Endodermal cell (in vitro differentiated cells): ENCODE measurements at regions not wholly inside any gene's neighbourhood (a gene's known extent, or its start where the extent isn't known, plus 50 kb on each side); places are given as distances from the start of the nearest gene placed in this dataset.
"Not testable (repeated sequence)": the region's sequence is repeated elsewhere in the genome, so short reads cannot be mapped to it uniquely, and the experiment has no call there.

ENCODE experiments used
- DNase-seq: peaks from one replicate; pipeline ENCODE4 v3.0.0-alpha.2; 2017
- H3K27ac ChIP-seq: 2 replicates; pipeline ENCODE4 v1.5.1; 2013; ENCODE audit warnings: mild to moderate bottlenecking, low read depth, low read length, moderate library complexity
- H3K27me3 ChIP-seq: 2 replicates; pipeline ENCODE4 v1.6.1; 2013; ENCODE audit warnings: mild to moderate bottlenecking, low read length, moderate library complexity; ENCODE audit not compliant: insufficient read depth, control insufficient read depth, poor library complexity, severe bottlenecking
- H3K36me3 ChIP-seq: 2 replicates; pipeline ENCODE4 v1.7.0; 2013; ENCODE audit warnings: mild to moderate bottlenecking, low read length, moderate library complexity; ENCODE audit not compliant: control insufficient read depth, insufficient read depth
- H3K4me1 ChIP-seq: one replicate; pipeline ENCODE4 v1.7.0; 2013; ENCODE audit warnings: low read length; ENCODE audit not compliant: control insufficient read depth, insufficient read depth
- H3K4me3 ChIP-seq: 2 replicates; pipeline ENCODE4 v1.5.1; 2013; ENCODE audit warnings: mild to moderate bottlenecking, low read length, moderate library complexity
- H3K9ac ChIP-seq: 2 replicates; pipeline ENCODE4 v1.6.1; 2013; ENCODE audit warnings: mild to moderate bottlenecking, low read length, moderate library complexity; ENCODE audit not compliant: poor library complexity, severe bottlenecking; ENCODE audit errors: extremely low read depth
- H3K9me3 ChIP-seq: 2 replicates; pipeline ENCODE4 v1.6.1; 2013; ENCODE audit warnings: mild to moderate bottlenecking, low read length, moderate library complexity; ENCODE audit not compliant: control insufficient read depth
- H3K27ac Mint-ChIP-seq: 2 replicates; pipeline ENCODE4 v1.8.0; 2020; ENCODE audit warnings: mixed read lengths
- H3K27me3 Mint-ChIP-seq: 2 replicates; pipeline ENCODE4 v1.8.0; 2021; ENCODE audit warnings: mild to moderate bottlenecking, mixed read lengths; ENCODE audit not compliant: insufficient read depth
- H3K36me3 Mint-ChIP-seq: 2 replicates; pipeline ENCODE4 v1.8.0; 2020; ENCODE audit warnings: low read depth, mixed read lengths
- H3K4me1 Mint-ChIP-seq: 2 replicates; pipeline ENCODE4 v1.8.0; 2020; ENCODE audit warnings: mixed read lengths
- H3K4me3 Mint-ChIP-seq: 2 replicates; pipeline ENCODE4 v1.8.0; 2020; ENCODE audit warnings: mild to moderate bottlenecking, moderate library complexity, mixed read lengths
- H3K9me3 Mint-ChIP-seq: 2 replicates; pipeline ENCODE4 v1.8.0; 2020; ENCODE audit warnings: mild to moderate bottlenecking, mixed read lengths
- WGBS, 2 experiments: methylation state at CpG; one replicate each; pipeline versions ENCODE4 v1.1.5 to v1.1.7; 2013; ENCODE audit warnings: missing lambda C conversion rate in 2 of 2, mixed read lengths in 1 of 2; ENCODE audit not compliant: insufficient coverage in 1 of 2, insufficient read length in 1 of 2; 5-methylcytosine and 5-hydroxymethylcytosine counted together
- TF ChIP-seq, protein P1 (sequence below): fragments of 200-600 bp; sonication (generic); conservative IDR thresholded peaks from 2 replicates; pipeline ENCODE4 v1.5.0; 2021; ENCODE audit warnings: antibody characterized with exemption, mild to moderate bottlenecking

DNA sequence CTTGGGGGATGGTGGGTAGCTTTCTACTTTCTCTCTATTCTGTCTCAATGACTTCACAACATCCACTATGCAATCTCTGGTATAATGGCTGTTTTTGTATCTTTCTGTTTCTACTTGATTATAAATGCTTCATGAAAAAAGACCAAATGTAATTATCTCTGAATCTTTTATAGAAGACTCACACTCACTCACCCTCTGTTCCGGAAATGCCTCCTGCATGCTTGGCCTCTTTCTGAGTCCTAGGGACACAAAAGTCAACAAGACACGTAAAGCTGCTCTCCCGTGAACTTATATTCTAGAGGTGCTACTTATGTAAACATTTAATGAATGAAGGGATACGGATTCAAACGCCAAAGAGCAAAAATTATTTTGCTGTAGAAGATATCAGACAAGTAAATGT lies 502.2 kb upstream of the SOX11 start:
- H3K27ac Mint-ChIP-seq: peak overlapping the region; percentile 81
- Histone ChIP-seq H3K36me3 (no peaks in the 10 kb centered on the region), H3K27ac (no peak overlapping the region), H3K9me3 (peaks cover 4% of the 10 kb centered on the region), H3K4me1 (peaks cover 7% of the 10 kb centered on the region), H3K27me3 (no peaks in the 10 kb centered on the region), H3K4me3 (peak overlapping the region; percentile 37), H3K9ac (no peak overlapping the region)
- H3K9me3 Mint-ChIP-seq: peaks cover 2% of the 10 kb centered on the region
- peak overlapping the region; percentile 20 for H3K4me3 Mint-ChIP-seq
- WGBS, 2 experiments: 81 to 100% methylated on average over 1 to 5 of the region's 5 CpGs
- DNase-seq: no peak
- H3K4me1 Mint-ChIP-seq: peaks cover 30% of the 10 kb centered on the region
- TF ChIP-seq, protein P1, sequence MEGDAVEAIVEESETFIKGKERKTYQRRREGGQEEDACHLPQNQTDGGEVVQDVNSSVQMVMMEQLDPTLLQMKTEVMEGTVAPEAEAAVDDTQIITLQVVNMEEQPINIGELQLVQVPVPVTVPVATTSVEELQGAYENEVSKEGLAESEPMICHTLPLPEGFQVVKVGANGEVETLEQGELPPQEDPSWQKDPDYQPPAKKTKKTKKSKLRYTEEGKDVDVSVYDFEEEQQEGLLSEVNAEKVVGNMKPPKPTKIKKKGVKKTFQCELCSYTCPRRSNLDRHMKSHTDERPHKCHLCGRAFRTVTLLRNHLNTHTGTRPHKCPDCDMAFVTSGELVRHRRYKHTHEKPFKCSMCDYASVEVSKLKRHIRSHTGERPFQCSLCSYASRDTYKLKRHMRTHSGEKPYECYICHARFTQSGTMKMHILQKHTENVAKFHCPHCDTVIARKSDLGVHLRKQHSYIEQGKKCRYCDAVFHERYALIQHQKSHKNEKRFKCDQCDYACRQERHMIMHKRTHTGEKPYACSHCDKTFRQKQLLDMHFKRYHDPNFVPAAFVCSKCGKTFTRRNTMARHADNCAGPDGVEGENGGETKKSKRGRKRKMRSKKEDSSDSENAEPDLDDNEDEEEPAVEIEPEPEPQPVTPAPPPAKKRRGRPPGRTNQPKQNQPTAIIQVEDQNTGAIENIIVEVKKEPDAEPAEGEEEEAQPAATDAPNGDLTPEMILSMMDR: no peak
- H3K36me3 Mint-ChIP-seq: no peaks in the 10 kb centered on the region
- H3K27me3 Mint-ChIP-seq: no peaks in the 10 kb centered on the region

DNA sequence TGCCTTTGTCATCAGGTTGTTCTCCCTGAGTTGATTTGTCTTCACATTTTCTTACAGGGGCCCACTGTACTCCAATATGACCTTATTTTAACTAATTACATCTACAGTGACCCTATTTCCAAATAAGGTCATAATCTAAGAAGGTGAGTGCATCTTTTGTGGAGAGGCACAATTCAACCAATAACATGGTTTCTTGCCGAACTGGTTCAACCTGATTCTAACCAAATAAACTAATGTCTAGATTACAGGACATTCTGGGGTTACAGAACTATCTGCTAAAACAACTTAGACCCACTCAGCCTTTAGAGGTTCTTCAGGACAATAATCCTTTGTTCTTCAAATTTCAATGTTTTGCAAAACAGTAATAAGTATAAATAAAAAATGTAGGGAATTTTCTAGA lies 496.5 kb upstream of the SOX11 start:
- Mint-ChIP-seq H3K4me1 (peaks cover 12% of the 10 kb centered on the region), H3K27ac (no peak overlapping the region), H3K27me3 (no peaks in the 10 kb centered on the region), H3K4me3 (no peak overlapping the region), H3K36me3 (no peaks in the 10 kb centered on the region), H3K9me3 (peaks cover 3% of the 10 kb centered on the region)
- Histone ChIP-seq H3K4me1 (no peaks in the 10 kb centered on the region), H3K36me3 (no peaks in the 10 kb centered on the region), H3K4me3 (no peak overlapping the region), H3K27me3 (no peaks in the 10 kb centered on the region), H3K27ac (no peak overlapping the region), H3K9ac (no peak overlapping the region), H3K9me3 (no peaks in the 10 kb centered on the region)
- DNase-seq: no peak
- WGBS, 2 experiments: 92% methylated on average over 1 of the region's 1 CpG; no CpG with 5 or more reads in 1 of the 2 experiments
- TF ChIP-seq, protein P1: no peak

DNA sequence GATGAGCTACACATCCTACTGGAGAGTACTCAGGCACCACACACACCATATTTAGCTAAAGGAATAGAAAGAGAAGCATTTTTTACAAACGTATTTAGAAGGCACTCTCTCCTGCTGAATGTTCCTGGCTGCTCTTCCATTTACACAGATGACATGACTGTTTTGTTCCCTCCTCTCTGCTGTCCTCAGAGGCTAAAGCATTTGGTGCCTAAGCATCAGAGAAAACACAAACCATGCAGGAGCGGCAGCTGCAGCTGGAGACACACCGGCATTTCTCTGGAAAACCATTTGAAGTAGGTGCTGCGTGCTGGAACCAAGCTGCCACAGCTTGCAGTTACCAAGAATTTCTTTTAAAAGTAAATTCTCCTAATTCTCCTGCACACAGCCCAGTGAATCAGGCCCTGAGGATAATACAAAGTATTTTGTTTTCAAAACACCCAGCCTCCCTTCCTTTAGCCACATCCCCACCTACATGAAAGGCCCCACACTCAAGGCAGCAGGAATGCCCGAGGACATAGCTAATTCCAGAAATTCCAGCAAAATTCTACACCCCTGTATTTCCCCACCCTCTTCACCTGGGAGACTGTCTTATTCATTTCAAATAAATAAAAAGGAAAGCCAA lies 488.9 kb upstream of the SOX11 start:
- peak overlapping the region; percentile 77 for H3K27ac Mint-ChIP-seq
- H3K4me1 Mint-ChIP-seq: peaks cover 8% of the 10 kb centered on the region
- Histone ChIP-seq H3K4me3 (no peak overlapping the region), H3K4me1 (peaks cover 3% of the 10 kb centered on the region), H3K36me3 (no peaks in the 10 kb centered on the region), H3K27me3 (no peaks in the 10 kb centered on the region), H3K27ac (no peak overlapping the region), H3K9me3 (no peaks in the 10 kb centered on the region), H3K9ac (no peak overlapping the region)
- 80% methylated on average over 5 of the region's 5 CpGs for WGBS, 2 experiments
- no peaks in the 10 kb centered on the region for H3K36me3 Mint-ChIP-seq
- peak; percentile 50 for DNase-seq
- H3K27me3 Mint-ChIP-seq: no peaks in the 10 kb centered on the region
- TF ChIP-seq, protein P1: no peak
- H3K9me3 Mint-ChIP-seq: peaks cover 3% of the 10 kb centered on the region
- H3K4me3 Mint-ChIP-seq: no peak overlapping the region

DNA sequence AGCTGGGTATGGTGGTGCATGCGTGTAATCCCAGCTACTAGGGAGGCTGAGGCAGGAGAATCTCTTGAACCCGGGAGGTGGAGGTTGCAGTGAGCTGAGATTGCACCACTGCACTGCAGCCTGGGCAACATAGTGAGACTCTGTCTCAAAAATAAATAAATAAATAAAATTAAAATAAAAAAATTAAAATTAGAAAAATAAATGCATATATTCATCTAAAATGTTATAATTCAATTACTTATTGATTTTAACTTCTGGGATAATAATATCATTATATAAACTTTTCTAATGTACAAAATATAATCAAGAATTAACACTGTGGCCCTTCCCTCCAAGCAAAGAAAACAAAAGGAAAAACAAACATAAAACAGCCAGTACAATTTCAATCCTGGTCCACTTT lies 485.4 kb upstream of the SOX11 start:
- not testable (repeated sequence) for H3K36me3 Mint-ChIP-seq, H3K4me1 Mint-ChIP-seq, H3K9ac ChIP-seq, H3K9me3 ChIP-seq, H3K27me3 Mint-ChIP-seq, H3K4me3 Mint-ChIP-seq, H3K4me1 ChIP-seq, H3K36me3 ChIP-seq, H3K27ac Mint-ChIP-seq, H3K9me3 Mint-ChIP-seq, DNase-seq, H3K4me3 ChIP-seq, H3K27ac ChIP-seq, H3K27me3 ChIP-seq
- WGBS, 2 experiments: 91% methylated on average over 2 of the region's 2 CpGs; no CpG with 5 or more reads in 1 of the 2 experiments
